HUES6 (cell line): ENCODE measurements at regions not wholly inside any gene's neighbourhood (a gene's known extent, or its start where the extent isn't known, plus 50 kb on each side); places are given as distances from the start of the nearest gene placed in this dataset.

Source experiments
- H3K27ac ChIP-seq: 2 replicates; pipeline ENCODE4 v1.7.0; 2013; ENCODE audit warnings: low read depth, mild to moderate bottlenecking, low read length, inconsistent platforms
- H3K27me3 ChIP-seq: 2 replicates; pipeline ENCODE4 v1.6.1; 2013; ENCODE audit warnings: low read length; ENCODE audit not compliant: control insufficient read depth, insufficient read depth
- H3K36me3 ChIP-seq: 2 replicates; pipeline ENCODE4 v1.6.1; 2013; ENCODE audit warnings: low read length; ENCODE audit not compliant: control insufficient read depth, insufficient read depth
- H3K4me1 ChIP-seq: 2 replicates; pipeline ENCODE4 v1.6.1; 2013; ENCODE audit warnings: low read length; ENCODE audit not compliant: control insufficient read depth, insufficient read depth
- H3K4me3 ChIP-seq: 2 replicates; pipeline ENCODE4 v1.5.1; 2013; ENCODE audit warnings: low read depth, low read length
- H3K9ac ChIP-seq: one replicate; pipeline ENCODE4 v1.6.1; 2013; ENCODE audit warnings: mild to moderate bottlenecking, low read length
- H3K9me3 ChIP-seq: 2 replicates; pipeline ENCODE4 v1.6.1; 2013; ENCODE audit warnings: low read depth, low read length; ENCODE audit not compliant: control insufficient read depth, insufficient read depth

- Histone ChIP-seq H3K27me3 (no peaks in the 10 kb centered on the region; the same call in 1 of the 2 replicates), H3K4me3 (no peak overlapping the region), H3K27ac (no peak overlapping the region), H3K9ac (no peak overlapping the region), H3K9me3 (peaks cover 8% of the 10 kb centered on the region; the same call in 1 of the 2 replicates), H3K4me1 (no peaks in the 10 kb centered on the region), H3K36me3 (no peaks in the 10 kb centered on the region)
Measured at GRCh38 chrX:124518885-124519284, 172.5 kb downstream of the SH2D1A start.

- no peaks in the 10 kb centered on the region for H3K9me3 ChIP-seq
- H3K4me3 ChIP-seq, result no peak overlapping the region
- H3K36me3 ChIP-seq, result no peaks in the 10 kb centered on the region
- no peaks in the 10 kb centered on the region for H3K4me1 ChIP-seq
- no peak overlapping the region for H3K9ac ChIP-seq
- H3K27me3 ChIP-seq, result no peaks in the 10 kb centered on the region; the same call in 1 of the 2 replicates
- no peak overlapping the region for H3K27ac ChIP-seq
Measured at GRCh38 chrX:124524852-124525251, 178.5 kb downstream of the SH2D1A start.

GRCh38 chrX:124529786-124530185 is 183.4 kb downstream of the SH2D1A start:
- Histone ChIP-seq H3K9me3 (no peaks in the 10 kb centered on the region), H3K4me1 (peaks cover 28% of the 10 kb centered on the region)

GRCh38 chrX:124530803-124531202 is 184.4 kb downstream of the SH2D1A start:
- Histone ChIP-seq H3K9ac (no peak overlapping the region), H3K36me3 (no peaks in the 10 kb centered on the region), H3K4me3 (no peak overlapping the region), H3K9me3 (no peaks in the 10 kb centered on the region), H3K4me1 (peaks cover 37% of the 10 kb centered on the region), H3K27me3 (no peaks in the 10 kb centered on the region; the same call in 1 of the 2 replicates), H3K27ac (no peak overlapping the region)

More at GRCh38 chrX:124529786-124530185, 183.4 kb downstream of the SH2D1A start:
- Histone ChIP-seq H3K27me3 (no peaks in the 10 kb centered on the region; the same call in 1 of the 2 replicates), H3K36me3 (no peaks in the 10 kb centered on the region), H3K27ac (no peak overlapping the region), H3K4me3 (no peak overlapping the region), H3K9ac (no peak overlapping the region)

- Histone ChIP-seq H3K9me3 (no peaks in the 10 kb centered on the region), H3K27ac (peak overlapping the region; percentile 37; the same call in 1 of the 2 replicates), H3K27me3 (no peaks in the 10 kb centered on the region; the same call in 1 of the 2 replicates), H3K36me3 (no peaks in the 10 kb centered on the region), H3K9ac (no peak overlapping the region), H3K4me1 (peaks cover 37% of the 10 kb centered on the region), H3K4me3 (peak overlapping the region; percentile 22; the same call in 1 of the 2 replicates)
Measured at GRCh38 chrX:124534536-124534935, 188.2 kb downstream of the SH2D1A start.

- Histone ChIP-seq H3K27me3 (no peaks in the 10 kb centered on the region; the same call in 1 of the 2 replicates), H3K36me3 (no peaks in the 10 kb centered on the region), H3K4me3 (no peak overlapping the region), H3K4me1 (peaks cover 3% of the 10 kb centered on the region), H3K9ac (no peak overlapping the region), H3K27ac (no peak overlapping the region), H3K9me3 (peaks cover 7% of the 10 kb centered on the region; the same call in 1 of the 2 replicates)
Measured at GRCh38 chrX:124540474-124540873, 194.1 kb downstream of the SH2D1A start.

GRCh38 chrX:124548571-124548970 is 202.2 kb downstream of the SH2D1A start:
- Histone ChIP-seq H3K4me1 (peaks cover 13% of the 10 kb centered on the region), H3K4me3 (no peak overlapping the region), H3K27ac (no peak overlapping the region), H3K27me3 (no peaks in the 10 kb centered on the region; the same call in 1 of the 2 replicates), H3K9me3 (no peaks in the 10 kb centered on the region), H3K36me3 (no peaks in the 10 kb centered on the region), H3K9ac (no peak overlapping the region)

GRCh38 chrX:124555036-124555595 is 208.8 kb downstream of the SH2D1A start:
- Histone ChIP-seq H3K27me3 (no peaks in the 10 kb centered on the region; the same call in 1 of the 2 replicates), H3K27ac (no peak overlapping the region), H3K9ac (no peak overlapping the region)

GRCh38 chrX:124557976-124558375 is 211.6 kb downstream of the SH2D1A start:
- Histone ChIP-seq H3K4me3 (no peak overlapping the region), H3K27me3 (no peaks in the 10 kb centered on the region; the same call in 1 of the 2 replicates), H3K9ac (no peak overlapping the region), H3K36me3 (no peaks in the 10 kb centered on the region), H3K9me3 (no peaks in the 10 kb centered on the region), H3K27ac (no peak overlapping the region), H3K4me1 (no peaks in the 10 kb centered on the region)

More at GRCh38 chrX:124555036-124555595, 208.8 kb downstream of the SH2D1A start:
- H3K9me3 ChIP-seq, result no peaks in the 10 kb centered on the region
- H3K4me3 ChIP-seq, result no peak overlapping the region
- no peaks in the 10 kb centered on the region for H3K4me1 ChIP-seq
- no peaks in the 10 kb centered on the region for H3K36me3 ChIP-seq

GRCh38 chrX:124573468-124573867 is 227.1 kb downstream of the SH2D1A start:
- Histone ChIP-seq H3K9me3 (no peaks in the 10 kb centered on the region), H3K4me3 (no peak overlapping the region), H3K27ac (no peak overlapping the region), H3K36me3 (no peaks in the 10 kb centered on the region), H3K9ac (no peak overlapping the region), H3K27me3 (no peaks in the 10 kb centered on the region; the same call in 1 of the 2 replicates), H3K4me1 (no peaks in the 10 kb centered on the region)

- Histone ChIP-seq H3K27ac (no peak overlapping the region), H3K4me3 (no peak overlapping the region), H3K4me1 (no peaks in the 10 kb centered on the region), H3K9me3 (peaks cover 2% of the 10 kb centered on the region; the same call in 1 of the 2 replicates), H3K36me3 (no peaks in the 10 kb centered on the region), H3K27me3 (no peaks in the 10 kb centered on the region; the same call in 1 of the 2 replicates), H3K9ac (no peak overlapping the region)
Measured at GRCh38 chrX:124592744-124593143, 246.4 kb downstream of the SH2D1A start.
